Prostate gland (tissue), 2 donors: ENCODE measurements at regions not wholly inside any gene's neighbourhood (a gene's known extent, or its start where the extent isn't known, plus 50 kb on each side); places are given as distances from the start of the nearest gene placed in this dataset.

Experiments
- DNase-seq: peaks from one replicate; pipeline ENCODE4 v3.0.0-alpha.2; 2019; ENCODE audit warnings: low spot score
- H3K27ac ChIP-seq, 2 donors: fragments of 200-600 bp; sonication (generic); 2 replicates each; pipeline ENCODE4 v1.5.1; 2017 to 2019
- H3K27me3 ChIP-seq: fragments of 200-600 bp; sonication (generic); replicated peaks from 2 replicates; pipeline ENCODE4 v1.5.1; 2019; ENCODE audit not compliant: insufficient read depth
- H3K36me3 ChIP-seq, 2 donors: fragments of 200-600 bp; sonication (generic); 1 replicate in 1 of 2; 2 replicates in 1 of 2; pipeline versions ENCODE4 v1.5.1 to v1.8.1; 2017 to 2019
- H3K4me1 ChIP-seq: fragments of 200-600 bp; sonication (generic); replicated peaks from 2 replicates; pipeline ENCODE4 v1.5.1; 2019
- H3K4me3 ChIP-seq, 2 donors: fragments of 200-600 bp; sonication (generic); 2 replicates each; pipeline ENCODE4 v1.5.1; 2017 to 2019
- H3K9me3 ChIP-seq: fragments of 200-600 bp; sonication (generic); 2 replicates; pipeline ENCODE4 v1.5.1; 2017
- POLR2A ChIP-seq: fragments of 450-650 bp; IDR thresholded peaks from one replicate; pipeline ENCODE4 v1.6.1; 2016; ENCODE audit warnings: antibody characterized with exemption, mild to moderate bottlenecking
- POLR2AphosphoS5 ChIP-seq: sonication (generic); formaldehyde crosslinking; IDR thresholded peaks from one replicate; pipeline ENCODE4 v1.6.1; 2017; ENCODE audit warnings: antibody characterized with exemption
- WGBS: methylation state at CpG from one replicate; pipeline ENCODE4 v1.1.5; 2018; 5-methylcytosine and 5-hydroxymethylcytosine counted together
- intact Hi-C: fragments of 100-400 bp; cut with DNase I; formaldehyde crosslinking; loops from one replicate; pipeline ENCODE4 v1.14.2; 2022
- TF ChIP-seq, protein P1 (sequence below), 4 experiments: fragments of 200-600 bp in 2 of 4; fragments of 450-650 bp in 2 of 4; sonication (generic) in 2 of 4; IDR thresholded peaks; 1 replicate in 3 of 4; 2 replicates in 1 of 4; pipeline ENCODE4 v1.5.1; 2016 to 2019; ENCODE audit warnings: antibody characterized with exemption in 4 of 4, mild to moderate bottlenecking in 2 of 4, moderate library complexity in 2 of 4

DNA sequence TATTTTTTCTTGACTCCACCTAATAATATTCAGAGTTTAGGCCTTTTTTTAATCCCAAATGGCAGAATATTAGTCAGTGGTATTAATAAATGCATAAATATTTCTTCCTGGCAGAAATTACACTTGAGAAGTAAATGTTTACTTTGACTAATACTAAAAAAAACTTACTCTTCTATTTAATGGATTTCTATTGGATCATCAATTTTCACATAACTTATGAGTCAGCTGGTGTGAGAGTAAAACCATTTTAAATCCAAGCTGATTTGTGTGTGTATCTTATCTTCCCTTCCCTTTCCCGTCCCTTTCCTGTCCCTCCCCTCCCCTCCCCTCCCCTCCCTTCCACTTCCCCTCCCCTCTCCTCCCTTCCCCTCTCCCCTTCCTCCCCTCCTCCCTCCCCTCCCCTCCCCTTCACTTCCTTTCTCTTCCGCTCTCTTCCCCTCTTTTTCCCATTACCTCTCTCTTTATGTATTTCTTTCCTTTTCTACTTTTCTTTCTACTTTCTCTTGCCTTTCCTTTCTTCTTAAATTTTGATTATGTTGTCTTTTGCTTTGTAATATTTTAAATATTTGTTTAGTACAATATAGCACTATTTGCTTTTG, 630.1 kb upstream of the EPHA5 start:
- H3K27me3 ChIP-seq: no peaks in the 10 kb centered on the region
- H3K36me3 ChIP-seq: no peaks in the 10 kb centered on the region
- no peak for TF ChIP-seq POLR2A
- TF ChIP-seq POLR2AphosphoS5: no peak
- TF ChIP-seq, protein P1, sequence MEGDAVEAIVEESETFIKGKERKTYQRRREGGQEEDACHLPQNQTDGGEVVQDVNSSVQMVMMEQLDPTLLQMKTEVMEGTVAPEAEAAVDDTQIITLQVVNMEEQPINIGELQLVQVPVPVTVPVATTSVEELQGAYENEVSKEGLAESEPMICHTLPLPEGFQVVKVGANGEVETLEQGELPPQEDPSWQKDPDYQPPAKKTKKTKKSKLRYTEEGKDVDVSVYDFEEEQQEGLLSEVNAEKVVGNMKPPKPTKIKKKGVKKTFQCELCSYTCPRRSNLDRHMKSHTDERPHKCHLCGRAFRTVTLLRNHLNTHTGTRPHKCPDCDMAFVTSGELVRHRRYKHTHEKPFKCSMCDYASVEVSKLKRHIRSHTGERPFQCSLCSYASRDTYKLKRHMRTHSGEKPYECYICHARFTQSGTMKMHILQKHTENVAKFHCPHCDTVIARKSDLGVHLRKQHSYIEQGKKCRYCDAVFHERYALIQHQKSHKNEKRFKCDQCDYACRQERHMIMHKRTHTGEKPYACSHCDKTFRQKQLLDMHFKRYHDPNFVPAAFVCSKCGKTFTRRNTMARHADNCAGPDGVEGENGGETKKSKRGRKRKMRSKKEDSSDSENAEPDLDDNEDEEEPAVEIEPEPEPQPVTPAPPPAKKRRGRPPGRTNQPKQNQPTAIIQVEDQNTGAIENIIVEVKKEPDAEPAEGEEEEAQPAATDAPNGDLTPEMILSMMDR (IDR thresholded peaks at IDR 0.05): no peak
- no peak for DNase-seq
- no peak overlapping the region for H3K27ac ChIP-seq
- H3K9me3 ChIP-seq: no peaks in the 10 kb centered on the region
- H3K4me3 ChIP-seq: no peak overlapping the region
- 62% methylated on average over 2 of the region's 2 CpGs for WGBS
- intact Hi-C loops: no loop called here
- no peaks in the 10 kb centered on the region for H3K4me1 ChIP-seq

DNA sequence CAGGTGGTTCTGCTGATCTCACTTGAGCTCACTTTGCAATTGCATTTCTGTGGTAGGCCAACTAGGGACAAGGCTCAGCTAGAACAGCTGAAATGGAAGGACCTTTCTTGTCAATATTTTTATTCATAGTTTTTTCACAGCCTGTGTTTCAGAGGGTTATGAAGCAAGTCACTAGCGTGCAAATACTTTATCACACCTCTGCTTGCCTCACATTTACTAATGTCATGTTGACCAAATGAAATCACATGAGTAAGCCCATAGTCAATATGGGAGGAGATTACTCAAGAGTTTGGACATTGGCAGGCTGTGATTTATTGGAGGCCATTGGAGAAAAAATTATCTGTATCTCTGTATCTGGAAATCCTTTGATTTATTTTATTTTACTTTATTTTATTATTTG, 628.3 kb upstream of the EPHA5 start:
- no peak overlapping the region for H3K4me3 ChIP-seq
- DNase-seq: no peak
- intact Hi-C loops: no loop called here
- WGBS: 72% methylated on average over 1 of the region's 1 CpG
- H3K27ac ChIP-seq: no peak overlapping the region
- TF ChIP-seq POLR2A: no peak
- no peak for TF ChIP-seq POLR2AphosphoS5
- TF ChIP-seq, protein P1 (IDR thresholded peaks at IDR 0.05): no peak
- no peaks in the 10 kb centered on the region for H3K4me1 ChIP-seq
- H3K36me3 ChIP-seq: no peaks in the 10 kb centered on the region
- H3K27me3 ChIP-seq: no peaks in the 10 kb centered on the region
- no peaks in the 10 kb centered on the region for H3K9me3 ChIP-seq

DNA sequence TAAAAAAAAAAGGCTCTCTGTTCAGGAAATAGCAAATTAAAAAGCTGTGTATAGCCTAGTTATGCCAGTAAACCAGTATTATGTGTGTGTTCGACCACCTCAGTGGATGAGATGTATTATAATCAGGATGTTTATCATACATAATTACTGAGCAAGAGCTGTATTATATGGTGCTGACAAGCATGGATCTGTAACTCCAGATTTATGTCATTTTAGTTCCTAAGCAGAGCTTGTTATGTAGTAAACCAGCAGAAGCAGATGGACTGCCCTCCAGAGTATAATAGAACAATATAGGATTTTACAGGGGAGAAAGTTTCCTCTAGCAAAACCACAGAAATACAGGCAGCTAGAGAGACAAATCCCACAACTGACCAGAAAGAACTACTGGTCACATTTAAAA, 627.4 kb upstream of the EPHA5 start:
- Histone ChIP-seq H3K4me1 (no peaks in the 10 kb centered on the region), H3K27me3 (no peaks in the 10 kb centered on the region), H3K27ac (no peak overlapping the region), H3K4me3 (no peak overlapping the region), H3K36me3 (no peaks in the 10 kb centered on the region), H3K9me3 (no peaks in the 10 kb centered on the region)
- intact Hi-C loops: no loop called here
- DNase-seq: no peak
- 39% methylated on average over 1 of the region's 1 CpG for WGBS
- TF ChIP-seq POLR2AphosphoS5: no peak
- no peak for TF ChIP-seq POLR2A
- TF ChIP-seq, protein P1 (IDR thresholded peaks at IDR 0.05): no peak

DNA sequence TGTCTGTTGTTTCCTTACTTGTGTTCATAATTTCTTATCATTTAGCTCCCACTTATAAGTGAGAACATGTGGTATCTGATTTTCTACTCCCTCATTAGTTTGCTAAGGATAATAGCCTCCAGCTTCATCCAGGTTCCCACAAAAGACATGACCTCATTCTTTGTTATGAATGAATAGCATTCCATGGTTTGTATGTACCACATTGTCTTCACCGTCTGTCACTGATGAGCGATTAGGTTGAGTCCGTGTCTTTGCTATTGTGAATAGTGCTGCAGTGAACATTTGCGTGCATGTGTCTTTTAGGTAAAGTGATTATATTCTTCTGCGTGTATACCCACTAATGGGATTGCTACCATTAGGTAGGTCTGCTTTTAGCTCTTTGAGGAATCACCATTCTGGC, 624.3 kb upstream of the EPHA5 start:
- no peaks in the 10 kb centered on the region for H3K9me3 ChIP-seq
- WGBS: 90% methylated on average over 5 of the region's 5 CpGs
- H3K4me3 ChIP-seq: no peak overlapping the region
- intact Hi-C loops: no loop called here
- no peaks in the 10 kb centered on the region for H3K27me3 ChIP-seq
- TF ChIP-seq POLR2A: no peak
- no peaks in the 10 kb centered on the region for H3K4me1 ChIP-seq
- no peak for DNase-seq
- H3K36me3 ChIP-seq: no peaks in the 10 kb centered on the region
- H3K27ac ChIP-seq: no peak overlapping the region

DNA sequence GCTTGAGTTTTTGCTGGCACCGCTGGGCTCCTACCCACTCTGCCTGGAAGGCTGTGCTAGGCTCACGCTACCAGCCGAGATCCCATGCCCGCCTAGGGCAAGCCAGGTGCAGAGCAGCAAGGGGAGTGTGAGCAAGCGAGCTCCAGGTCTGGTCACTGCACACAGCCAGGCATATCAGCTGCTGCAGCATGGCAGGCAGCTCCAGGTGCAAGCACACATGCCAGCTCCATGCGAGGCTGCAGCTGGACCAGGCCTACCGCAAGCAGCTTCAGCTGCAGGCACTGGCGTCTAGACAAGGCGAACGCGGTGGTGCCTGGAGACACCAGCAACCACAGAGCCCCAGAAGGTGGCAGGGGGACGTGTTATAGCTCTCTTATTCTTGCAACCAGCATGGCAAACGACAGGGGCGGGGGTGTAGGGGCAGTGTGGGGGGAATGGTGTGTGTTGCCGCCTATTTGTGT, 614.7 kb upstream of the EPHA5 start:
- H3K27ac ChIP-seq: no peak overlapping the region
- TF ChIP-seq, protein P1 (IDR thresholded peaks at IDR 0.05): no peak
- TF ChIP-seq POLR2AphosphoS5 (no peak), POLR2A (no peak)
- DNase-seq: no peak
- no peak overlapping the region for H3K4me3 ChIP-seq
- peaks cover 2% of the 10 kb centered on the region for H3K27me3 ChIP-seq
- H3K36me3 ChIP-seq: no peaks in the 10 kb centered on the region
- no peaks in the 10 kb centered on the region for H3K9me3 ChIP-seq
- 87% methylated on average over 15 of the region's 15 CpGs for WGBS
- intact Hi-C loops: no loop called here
- no peaks in the 10 kb centered on the region for H3K4me1 ChIP-seq
